Activated T-cell treated with anti-CD3 and anti-CD28 coated beads, Interleukin-2, amount 50 U/mL, for 48 hours (primary cell): ENCODE measurements at regions not wholly inside any gene's neighbourhood (a gene's known extent, or its start where the extent isn't known, plus 50 kb on each side); places are given as distances from the start of the nearest gene placed in this dataset.
A peak's percentile ranks its signal among the peaks of the same experiment; 100 is the strongest.
"Not testable (repeated sequence)": the region's sequence is repeated elsewhere in the genome, so short reads cannot be mapped to it uniquely, and the experiment has no call there.

Source experiments
- DNase-seq, 2 experiments: peaks; one replicate each; pipeline ENCODE4 v3.0.0-alpha.2; 2020

- no peak for DNase-seq
Measured at GRCh38 chr7:23887660-23888059, 177.6 kb downstream of the STK31 start.

GRCh38 chr7:23888958-23889357 is 178.9 kb downstream of the STK31 start:
- DNase-seq: no peak

- no peak for DNase-seq
Measured at GRCh38 chr7:23889566-23889965, 179.5 kb downstream of the STK31 start.

- no peak for DNase-seq
Measured at GRCh38 chr7:23892019-23892418, 182.0 kb downstream of the STK31 start.

GRCh38 chr7:23893176-23893941 is 183.3 kb downstream of the STK31 start:
- DNase-seq: peak in 1 of 2 experiments; percentile 18

- DNase-seq: peak; percentile 69
Measured at GRCh38 chr7:23893942-23894891, 184.2 kb downstream of the STK31 start.

GRCh38 chr7:23894892-23895569 is 185.0 kb downstream of the STK31 start:
- peak in 1 of 2 experiments; percentile 17 for DNase-seq

GRCh38 chr7:23895666-23896096 is 185.7 kb downstream of the STK31 start:
- DNase-seq: no peak

GRCh38 chr7:23898619-23899018 is 188.6 kb downstream of the STK31 start:
- no peak for DNase-seq

GRCh38 chr7:23904901-23905300 is 194.9 kb downstream of the STK31 start:
- not testable (repeated sequence) for DNase-seq

GRCh38 chr7:23907012-23907411 is 197.0 kb downstream of the STK31 start:
- no peak for DNase-seq

- DNase-seq: no peak
Measured at GRCh38 chr7:23909426-23909825, 199.4 kb downstream of the STK31 start.

- no peak for DNase-seq
Measured at GRCh38 chr7:23912065-23912464, 202.0 kb downstream of the STK31 start.

- no peak for DNase-seq
Measured at GRCh38 chr7:23913016-23913415, 203.0 kb downstream of the STK31 start.

- no peak for DNase-seq
Measured at GRCh38 chr7:23915236-23915635, 205.2 kb downstream of the STK31 start.

- DNase-seq: no peak
Measured at GRCh38 chr7:23918286-23918685, 208.3 kb downstream of the STK31 start.

GRCh38 chr7:23918856-23919255 is 208.8 kb downstream of the STK31 start:
- no peak for DNase-seq

- DNase-seq: no peak
Measured at GRCh38 chr7:23925088-23925487, 215.1 kb downstream of the STK31 start.

GRCh38 chr7:23927709-23928417 is 217.8 kb downstream of the STK31 start:
- DNase-seq: no peak

GRCh38 chr7:23928418-23928775 is 218.4 kb downstream of the STK31 start:
- no peak for DNase-seq

GRCh38 chr7:23930312-23930711 is 220.3 kb downstream of the STK31 start:
- DNase-seq: no peak

GRCh38 chr7:23931633-23932032 is 221.6 kb downstream of the STK31 start:
- DNase-seq: no peak

- no peak for DNase-seq
Measured at GRCh38 chr7:23938215-23938614, 228.2 kb downstream of the STK31 start.
